Ramos (cell line): ENCODE measurements at regions not wholly inside any gene's neighbourhood (a gene's known extent, or its start where the extent isn't known, plus 50 kb on each side); places are given as distances from the start of the nearest gene placed in this dataset.

Experiments
- in situ Hi-C: fragments of 300-500 bp; cut with MboI; formaldehyde crosslinking; loops from one replicate; pipeline ENCODE4 v1.14.3; 2022; ENCODE audit warnings: low sequenced_read_pairs; ENCODE audit not compliant: unreplicated experiment

DNA sequence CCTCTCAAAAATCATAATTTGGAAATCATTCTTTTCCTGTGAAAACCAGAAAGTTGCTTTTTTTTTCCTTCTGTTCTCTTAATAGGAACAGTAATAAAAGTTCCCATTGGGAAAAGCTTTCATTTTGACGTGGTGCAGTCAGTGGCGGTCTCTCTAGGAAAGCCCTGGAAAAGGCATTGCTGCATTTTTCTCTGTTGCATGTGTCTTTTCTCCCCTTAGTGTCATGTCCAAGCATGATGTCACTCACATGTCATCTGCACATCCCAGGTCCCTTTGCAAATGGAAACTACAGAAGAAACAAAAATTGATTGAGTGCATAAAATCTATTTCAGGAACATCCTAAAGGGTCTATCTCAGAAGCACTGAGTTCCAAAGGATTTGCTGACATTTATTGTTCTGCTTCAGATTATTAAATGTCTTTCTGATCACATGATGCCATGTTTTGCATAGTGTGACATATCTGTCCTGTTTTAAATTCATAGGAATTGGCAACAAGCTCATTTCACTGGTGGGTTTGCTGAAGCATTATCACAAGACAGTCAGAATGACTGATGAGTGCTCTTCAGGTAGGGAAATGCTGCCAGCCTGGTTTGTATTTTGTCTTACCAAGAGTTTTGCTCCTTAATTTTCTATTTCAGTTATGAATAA, 208.7 kb downstream of the SOX4 start:
- in situ Hi-C loops, result no loop called here

DNA sequence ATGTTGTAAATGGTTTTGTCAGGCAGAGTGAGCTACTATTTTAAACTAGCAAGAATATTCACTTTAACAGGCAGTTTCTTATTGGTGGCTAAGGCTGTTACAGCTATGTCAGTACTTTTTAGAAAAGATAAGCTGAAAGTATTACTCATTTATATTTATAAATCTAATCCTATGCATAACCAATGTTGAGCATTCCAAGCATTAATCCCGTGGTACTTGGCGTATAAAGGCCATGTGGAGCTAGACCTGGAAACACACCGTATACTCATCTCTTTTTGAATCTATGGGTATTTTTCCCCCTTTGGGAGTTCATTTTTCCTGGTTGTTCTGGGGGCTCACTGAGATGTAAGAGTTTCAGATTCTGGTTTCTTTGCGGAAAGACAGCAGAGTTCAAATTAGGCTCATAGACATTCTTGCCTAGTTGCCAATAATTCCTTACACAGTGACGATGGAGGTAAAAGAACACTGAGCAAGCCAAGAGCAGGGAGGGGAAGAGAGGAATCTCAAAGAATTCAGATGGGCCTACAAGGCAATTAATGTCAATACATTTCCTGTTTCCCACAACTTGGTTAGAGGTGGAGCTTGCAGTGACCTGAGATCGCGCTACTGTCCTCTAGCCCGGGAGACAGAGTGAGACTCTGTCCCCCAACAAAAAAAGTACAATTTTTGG, 211.5 kb downstream of the SOX4 start:
- in situ Hi-C loops, result no loop called here

DNA sequence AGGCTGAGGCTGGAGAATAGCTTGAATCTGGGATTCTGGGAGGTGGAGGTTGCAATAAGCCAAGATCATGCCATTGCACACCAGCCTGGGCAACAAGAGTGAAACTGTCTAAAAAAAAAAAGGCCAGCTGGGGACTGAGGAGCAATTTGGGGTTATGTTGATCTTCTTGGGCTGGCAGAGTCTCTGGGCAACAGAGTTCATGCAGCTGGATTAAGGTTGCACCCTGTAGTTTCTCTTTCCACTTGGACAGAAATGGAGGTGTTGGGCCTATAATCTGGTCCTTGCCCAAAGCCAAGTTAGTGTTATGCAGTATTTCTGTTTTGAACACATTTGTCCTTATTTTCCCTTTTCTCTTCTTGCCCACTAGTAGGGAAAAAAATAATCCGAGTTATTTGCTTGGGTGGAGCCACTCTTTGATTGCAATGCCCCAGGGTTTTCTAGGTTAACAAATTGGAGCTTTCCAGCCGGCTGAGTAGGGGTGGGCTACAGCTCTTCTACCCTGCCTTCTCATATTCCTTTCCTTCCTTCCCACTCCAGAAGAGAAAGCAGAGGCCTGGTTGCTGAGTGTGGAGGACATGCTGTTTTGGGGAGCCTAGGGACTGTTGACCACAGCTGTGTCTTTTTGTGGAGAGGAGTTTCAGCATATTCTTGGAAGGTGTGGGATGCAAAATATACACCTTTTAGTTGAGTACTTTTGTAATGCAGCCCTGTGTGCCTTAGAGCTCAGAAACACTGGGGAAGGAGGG, 213.9 kb downstream of the SOX4 start:
- in situ Hi-C loops, result no loop called here

DNA sequence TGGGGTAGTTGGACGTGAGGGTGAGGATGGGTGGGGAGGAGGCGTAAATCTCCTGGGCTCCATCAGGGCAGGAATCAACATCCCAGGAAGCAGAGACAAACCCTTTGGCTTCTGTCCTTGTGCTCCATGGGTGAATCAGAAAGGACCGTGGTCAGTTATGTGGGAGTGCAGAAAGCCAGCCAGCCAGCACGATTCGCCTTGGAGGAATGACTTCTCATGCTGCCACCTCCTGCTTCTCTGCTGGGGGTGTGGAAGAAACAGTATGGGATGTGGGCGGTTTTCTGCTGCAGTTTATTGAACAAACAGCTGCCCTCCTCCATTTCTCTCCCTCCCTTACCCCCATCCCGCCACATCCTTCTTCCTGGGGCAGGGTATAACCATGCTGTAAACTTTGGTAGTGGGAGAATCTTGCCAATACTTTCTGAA, 214.5 kb downstream of the SOX4 start:
- in situ Hi-C loops, result no loop called here

DNA sequence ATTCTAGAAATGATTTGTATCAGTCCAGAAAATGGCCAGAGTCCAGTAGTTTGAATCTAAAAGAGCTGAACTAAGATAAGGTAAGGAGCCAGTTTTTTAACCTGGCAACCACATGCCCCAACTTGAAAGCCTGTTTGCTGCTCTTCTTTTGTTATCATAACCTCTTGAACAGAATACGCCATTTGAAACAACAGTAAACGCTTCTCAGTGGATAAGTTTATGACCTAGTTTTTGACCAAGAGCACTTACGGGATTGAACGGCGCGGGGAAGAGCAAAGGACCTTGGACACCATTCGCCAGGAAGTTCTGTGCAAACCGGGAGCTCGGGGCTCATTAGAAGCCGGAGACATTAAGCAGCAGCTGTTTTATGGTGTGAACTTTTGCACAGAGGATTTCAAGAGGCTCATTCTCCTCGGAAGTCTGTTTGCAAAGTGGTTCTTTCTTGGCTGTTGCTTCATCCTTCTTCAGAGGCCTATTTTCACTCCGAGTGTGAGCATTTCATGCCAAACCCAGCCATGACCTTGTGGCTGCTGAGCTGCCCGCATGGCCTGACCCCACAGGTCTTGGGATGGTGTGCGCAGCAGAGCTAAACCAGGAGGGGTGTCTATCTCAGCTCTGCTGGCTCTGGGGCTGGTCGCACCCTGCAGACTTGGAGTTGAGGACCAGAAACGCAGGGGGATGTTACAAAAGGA, 215.1 kb downstream of the SOX4 start:
- in situ Hi-C loops, result no loop called here

DNA sequence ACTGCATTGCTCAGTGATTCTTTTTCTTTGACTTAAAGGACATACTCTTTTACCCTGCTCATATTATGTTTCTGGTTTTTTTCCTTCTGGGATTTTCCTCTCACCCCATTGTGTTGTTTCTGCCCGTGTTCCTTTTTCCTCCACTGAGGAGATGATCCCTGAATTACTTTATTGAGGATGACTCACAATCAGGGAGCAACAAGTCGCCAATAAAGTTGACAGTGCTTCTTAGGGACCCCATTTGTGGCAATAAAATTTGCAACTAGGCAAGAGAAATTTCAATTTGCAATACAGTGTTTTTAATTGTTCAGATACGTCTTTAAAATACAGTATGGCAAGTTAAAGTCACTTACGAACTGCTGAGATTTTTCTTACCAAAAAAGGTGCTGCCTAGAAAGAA, 217.9 kb downstream of the SOX4 start:
- in situ Hi-C loops, result no loop called here

DNA sequence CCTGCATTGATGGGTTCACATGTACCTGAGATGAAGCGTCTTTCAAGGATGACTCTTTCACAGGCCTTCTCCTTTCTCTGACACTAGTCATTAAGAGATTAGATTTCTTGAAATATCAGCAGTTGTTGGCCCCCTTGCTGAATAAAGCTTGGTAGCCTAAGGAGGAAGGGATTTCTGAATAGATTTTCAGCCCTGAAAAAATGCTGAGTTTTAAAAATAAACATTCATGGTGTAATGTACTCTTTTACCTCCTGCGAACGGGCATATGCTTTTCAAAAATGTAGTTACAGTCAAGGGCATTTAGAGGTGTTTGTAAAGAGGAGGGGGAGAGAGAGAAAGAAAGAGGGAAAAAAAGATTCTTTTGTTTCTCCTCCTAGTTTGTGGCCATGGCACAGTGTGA, 222.7 kb downstream of the SOX4 start:
- in situ Hi-C loops, result no loop called here

DNA sequence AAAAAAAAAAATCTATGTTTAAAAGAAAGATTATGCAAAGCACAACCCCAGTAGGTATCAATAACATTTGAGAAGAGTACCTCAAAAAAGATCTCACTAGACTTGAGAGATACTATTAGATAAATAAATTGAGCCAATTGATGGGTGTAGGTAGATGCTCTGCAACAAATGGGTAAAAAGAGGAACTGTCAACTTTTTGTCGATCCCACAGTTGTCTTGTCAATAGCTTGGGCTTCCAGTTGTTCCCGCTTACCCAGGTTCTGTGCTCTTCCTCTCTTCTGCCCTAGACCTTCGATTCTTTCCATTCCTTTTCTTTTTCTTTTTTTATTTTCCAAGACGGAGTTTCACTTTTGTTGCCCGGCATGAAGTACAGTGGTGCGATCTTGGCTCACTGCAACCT, 226.9 kb downstream of the SOX4 start:
- in situ Hi-C loops, result no loop called here

DNA sequence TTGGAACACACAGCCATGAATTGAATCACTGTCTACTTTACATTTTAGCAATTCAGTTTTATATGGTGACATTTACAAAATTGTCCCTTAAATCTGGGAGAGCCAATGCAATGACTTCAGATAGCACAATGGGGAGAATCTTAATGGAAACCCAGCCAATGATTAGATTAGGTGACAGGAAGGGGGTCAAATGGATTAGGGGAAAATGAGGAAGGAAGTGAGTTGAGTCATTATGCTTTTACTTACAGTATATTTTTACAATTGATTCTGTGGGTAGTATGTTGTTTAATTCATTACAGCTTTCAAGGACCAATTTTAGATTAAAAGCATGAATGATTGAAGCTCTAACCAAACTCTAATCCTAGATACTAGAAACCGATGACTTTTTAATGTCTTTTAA, 229.8 kb downstream of the SOX4 start:
- in situ Hi-C loops, result no loop called here

DNA sequence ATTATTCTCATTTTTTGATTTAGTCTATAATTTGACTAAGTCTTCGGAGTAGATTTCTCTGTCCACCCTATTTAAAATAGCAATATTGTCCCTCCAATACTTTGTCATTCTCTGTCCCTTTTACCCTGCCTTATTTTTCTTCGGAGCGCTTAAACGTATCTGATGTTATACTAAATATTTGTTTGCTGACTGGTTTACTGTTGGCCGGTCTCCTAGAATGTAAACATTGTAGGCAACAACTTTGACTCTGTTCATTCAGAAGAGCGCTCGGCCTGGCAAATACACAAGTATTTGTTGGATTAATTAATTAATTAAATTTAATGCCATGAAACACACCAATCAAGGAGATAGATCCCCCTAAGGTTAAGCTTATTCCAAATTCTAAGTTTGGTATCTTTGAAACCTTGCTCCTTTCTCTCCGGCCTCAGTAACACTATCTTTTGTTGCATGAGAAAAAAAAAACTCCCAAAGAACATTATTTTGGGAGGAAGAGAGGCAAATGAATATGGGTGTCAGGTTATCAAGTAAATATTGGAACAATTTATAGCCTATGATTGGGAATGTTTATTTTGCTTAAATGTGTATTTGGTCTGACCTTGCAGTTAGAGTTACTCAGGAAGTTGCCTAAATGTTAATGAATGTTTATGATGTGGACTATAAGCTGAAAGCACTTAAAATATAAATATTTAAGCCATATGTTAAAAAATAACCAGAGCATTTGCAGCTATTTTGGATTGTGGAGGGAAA, 231.1 kb downstream of the SOX4 start:
- in situ Hi-C loops, result no loop called here

DNA sequence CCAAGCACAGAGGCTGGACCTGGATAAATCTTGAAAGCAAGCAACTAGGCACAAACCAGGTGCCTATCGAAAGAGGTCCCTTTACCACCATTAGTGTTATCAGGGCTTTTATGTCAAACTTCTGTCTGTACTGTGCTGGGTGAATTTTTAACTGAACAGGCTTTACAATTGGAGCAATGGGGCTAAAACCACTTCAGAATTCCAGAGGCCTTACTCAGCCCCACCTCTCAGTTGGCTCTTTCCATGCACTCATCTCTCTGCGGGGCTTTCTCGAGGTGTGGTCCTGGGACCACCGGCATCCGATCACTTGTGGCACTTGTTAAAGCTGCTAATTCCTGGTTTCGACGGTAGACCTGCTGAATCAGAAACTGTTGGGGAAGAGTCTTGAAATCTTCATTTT, 232.5 kb downstream of the SOX4 start:
- in situ Hi-C loops, result no loop called here

DNA sequence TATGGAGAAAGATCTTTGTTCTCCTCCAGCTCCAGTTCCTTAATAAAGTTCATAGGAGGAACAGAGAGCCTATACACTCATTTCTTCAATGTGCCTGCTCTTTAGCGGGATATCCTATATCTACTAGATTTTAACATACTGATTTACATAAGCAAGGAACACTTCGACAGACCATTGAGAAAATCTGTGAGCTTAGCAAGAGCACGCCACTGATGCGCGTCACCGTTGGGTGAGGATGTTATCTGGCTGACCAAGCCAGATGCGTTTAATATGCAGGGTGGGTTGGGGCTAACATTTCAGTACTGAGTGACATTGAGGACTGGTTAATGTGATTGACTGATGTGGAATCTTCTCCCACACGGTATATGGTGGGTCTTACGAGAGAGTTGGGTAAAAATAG, 233.4 kb downstream of the SOX4 start:
- in situ Hi-C loops, result no loop called here

DNA sequence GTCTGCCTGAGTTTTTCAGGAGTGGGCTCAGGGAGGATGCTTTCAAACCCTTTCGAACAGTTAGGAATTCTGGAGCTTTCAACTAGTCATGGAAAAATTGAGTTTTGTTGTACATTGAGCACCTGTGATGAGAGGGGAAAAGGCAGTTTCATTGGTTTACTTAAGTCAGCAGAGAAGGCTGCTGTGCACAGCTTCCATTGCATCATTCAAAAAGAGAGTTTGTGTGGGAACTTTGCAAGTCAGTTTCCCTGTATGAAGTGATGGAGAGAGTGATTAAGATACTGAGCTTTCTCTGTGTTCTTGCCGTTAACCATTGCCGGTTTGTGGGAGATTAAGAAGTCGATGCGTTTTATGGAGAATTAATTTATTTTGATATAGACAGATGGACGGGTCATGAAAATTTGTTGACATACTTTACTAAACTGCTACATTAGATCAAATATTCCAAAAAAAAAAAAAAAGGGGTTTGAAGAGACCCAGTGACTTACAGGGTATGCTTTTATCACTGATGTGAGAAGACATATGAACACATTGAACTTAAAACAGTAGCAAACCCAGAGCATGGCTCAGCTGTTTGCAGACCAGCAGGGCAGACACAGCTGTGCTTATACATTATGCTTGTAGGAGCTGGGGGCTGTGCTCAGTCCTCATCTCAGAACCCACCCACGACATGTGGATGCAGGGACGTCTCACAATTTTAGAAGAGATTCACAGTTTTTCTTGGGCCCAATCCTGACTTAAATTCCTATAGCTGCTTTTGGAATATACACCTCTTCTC, 234.1 kb downstream of the SOX4 start:
- in situ Hi-C loops, result no loop called here

DNA sequence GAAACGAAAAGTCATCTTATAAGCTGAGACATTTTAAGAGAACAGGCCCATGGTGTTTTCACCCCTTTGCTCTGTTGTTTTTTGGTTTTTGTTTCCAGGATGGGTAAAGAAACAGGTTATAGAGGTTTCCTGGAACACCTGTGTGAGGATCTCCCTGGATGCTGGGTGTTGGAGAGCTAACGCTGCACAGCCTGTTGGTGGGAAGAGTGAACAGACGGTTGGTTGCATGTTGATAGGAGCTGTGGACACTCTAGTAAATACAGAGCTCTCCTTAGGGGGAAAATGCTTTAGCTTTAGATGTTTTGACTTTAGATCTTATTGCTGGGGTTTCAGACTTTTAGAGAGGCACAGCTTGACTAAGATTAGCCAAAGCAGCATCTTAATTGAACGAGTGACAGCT, 235.2 kb downstream of the SOX4 start:
- in situ Hi-C loops, result no loop called here

DNA sequence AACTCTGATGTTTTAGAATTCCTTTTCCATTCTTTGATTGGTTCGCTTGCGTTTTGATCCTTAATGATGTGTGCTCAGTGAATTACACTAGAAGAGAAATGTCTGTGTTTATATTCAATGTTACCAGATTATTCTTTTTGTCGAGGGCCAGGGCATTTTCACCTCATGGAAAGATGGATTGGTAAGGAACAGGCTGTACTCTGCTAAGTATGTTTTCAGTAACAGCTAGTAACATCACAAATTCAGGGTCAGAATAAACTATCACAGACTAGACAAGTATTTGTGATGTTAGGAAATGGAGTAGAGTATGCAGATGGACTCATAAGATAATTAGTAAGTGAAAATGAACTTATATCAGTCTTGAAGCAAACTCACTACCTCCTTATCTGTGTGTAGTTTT, 235.6 kb downstream of the SOX4 start:
- in situ Hi-C loops, result no loop called here

DNA sequence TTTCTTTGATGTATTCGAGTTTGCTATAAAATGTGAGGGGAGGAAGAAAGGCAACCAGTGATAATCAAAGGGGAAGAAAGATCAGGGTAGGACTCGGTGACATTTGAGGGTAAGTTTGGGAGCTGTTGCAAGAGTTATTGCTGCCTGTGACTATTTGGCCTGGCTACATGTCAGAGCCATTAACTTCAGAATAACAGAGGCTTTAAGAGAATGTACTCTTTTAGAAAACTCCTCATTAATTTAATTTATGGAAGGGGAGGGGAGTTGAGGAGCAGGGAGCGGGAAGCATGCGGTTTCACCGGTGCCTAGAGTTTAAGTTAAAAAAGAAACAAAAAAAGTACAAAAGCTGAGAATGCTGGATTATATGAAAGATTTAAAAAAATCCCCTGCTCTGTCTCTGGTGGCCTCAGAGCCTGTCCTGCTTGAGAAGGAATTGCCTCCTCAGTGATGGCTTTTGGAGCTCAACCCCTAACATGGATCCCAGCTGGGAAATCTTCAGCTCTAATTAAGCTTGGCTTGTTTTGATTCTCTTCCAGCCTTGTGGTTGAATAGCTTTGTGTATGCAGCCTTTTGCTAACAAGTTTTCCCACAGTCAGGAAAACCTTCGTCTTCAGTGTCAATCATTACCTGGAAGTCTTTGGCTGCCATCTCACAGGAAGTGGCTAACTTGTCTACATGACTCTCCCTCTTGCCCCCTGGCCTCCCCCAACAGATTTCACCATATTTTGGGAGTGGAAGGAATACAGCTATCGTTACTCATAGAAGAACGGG, 238.2 kb downstream of the SOX4 start:
- in situ Hi-C loops, result no loop called here

DNA sequence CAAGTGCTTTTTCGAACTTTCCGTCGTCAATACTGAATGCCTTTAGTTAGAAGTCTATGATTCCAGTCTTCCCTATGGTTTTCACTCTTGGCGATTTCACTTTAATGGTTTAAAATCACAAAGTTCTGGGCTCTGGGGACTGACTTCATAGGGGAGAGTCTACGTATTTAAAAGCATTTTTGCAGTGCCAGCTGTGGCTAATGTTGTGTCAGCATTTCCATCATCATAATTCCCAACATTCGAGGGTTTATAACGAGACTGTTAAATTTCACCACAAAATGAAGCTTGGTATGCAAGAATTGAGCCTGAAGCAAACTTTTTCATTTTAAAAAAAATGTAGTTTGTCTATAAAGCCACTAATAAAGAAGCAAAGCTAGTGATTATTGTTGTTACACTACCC, 242.7 kb downstream of the SOX4 start:
- in situ Hi-C loops, result no loop called here

DNA sequence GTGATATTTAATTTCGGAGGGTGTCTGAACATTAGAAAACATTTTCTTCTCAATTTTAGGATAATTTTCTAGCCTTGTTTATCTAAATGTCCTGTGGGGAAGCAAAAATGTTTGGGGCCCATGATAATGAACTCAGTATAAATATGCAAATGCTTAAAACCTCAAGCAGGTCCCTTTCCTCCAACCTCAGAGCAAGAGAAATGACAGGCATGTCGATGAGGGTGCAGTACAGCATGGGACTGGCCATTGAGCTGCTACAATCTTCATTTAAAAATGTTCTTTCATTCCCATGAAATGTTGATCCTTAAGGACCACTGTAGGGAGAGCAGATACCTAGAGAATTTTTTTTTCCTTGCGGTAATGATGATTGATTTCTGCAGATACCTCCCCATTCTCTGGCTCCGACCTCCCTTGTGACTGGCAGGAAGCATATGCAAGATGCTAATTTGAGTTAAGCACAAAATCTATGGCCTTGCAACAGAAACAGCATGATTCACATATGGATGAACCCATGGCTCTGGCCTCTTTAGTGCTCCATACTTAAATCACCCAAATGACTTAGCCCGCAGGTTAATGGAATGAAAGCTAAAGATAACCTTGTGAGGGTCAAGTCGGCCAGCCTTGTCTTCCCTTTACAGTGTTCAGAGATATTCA, 243.3 kb downstream of the SOX4 start:
- in situ Hi-C loops, result no loop called here
